Stimulated activated CD8-positive, alpha-beta memory T cell treated with anti-CD3 and anti-CD28 coated beads, Interleukin-4, amount 100 ng/mL, for 1 hour (primary cell): ENCODE measurements at regions not wholly inside any gene's neighbourhood (a gene's known extent, or its start where the extent isn't known, plus 50 kb on each side); places are given as distances from the start of the nearest gene placed in this dataset.

ENCODE experiments used
- DNase-seq, 2 donors: peaks; one replicate each; pipeline ENCODE4 v3.0.0-alpha.2; 2020; ENCODE audit warnings: low read depth in 2 of 2, low spot score in 1 of 2

DNA sequence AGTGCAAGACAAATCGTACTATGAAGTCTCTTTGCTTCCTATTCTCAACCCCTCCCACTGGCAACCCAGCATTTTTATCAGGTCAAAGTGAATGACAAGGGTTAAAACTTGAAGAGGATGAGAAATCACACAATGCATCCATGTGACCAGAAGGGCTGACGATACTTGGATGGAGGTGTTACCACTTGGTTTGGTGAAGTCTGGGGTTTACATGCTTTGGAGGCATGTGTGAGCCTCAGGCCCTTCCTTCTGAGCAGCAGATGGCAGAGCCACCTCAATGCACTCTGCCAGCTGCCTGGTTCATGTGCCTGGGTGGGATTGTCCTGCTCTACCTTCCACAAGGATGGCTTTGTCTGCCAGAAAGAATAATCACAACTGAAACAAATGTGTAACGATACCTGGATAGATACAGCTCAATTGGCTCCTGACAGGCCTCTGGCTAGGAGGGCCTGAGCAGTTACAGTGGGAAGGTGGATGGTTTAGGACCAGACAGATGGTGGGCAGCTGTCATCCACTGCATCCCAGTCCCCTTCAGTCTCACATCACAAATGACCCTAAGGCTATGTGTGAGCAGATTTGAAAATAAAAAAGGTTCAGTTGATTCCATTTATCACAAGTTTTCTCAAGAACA, 51.5 kb upstream of the CNIH3 start:
- no peak for DNase-seq

DNA sequence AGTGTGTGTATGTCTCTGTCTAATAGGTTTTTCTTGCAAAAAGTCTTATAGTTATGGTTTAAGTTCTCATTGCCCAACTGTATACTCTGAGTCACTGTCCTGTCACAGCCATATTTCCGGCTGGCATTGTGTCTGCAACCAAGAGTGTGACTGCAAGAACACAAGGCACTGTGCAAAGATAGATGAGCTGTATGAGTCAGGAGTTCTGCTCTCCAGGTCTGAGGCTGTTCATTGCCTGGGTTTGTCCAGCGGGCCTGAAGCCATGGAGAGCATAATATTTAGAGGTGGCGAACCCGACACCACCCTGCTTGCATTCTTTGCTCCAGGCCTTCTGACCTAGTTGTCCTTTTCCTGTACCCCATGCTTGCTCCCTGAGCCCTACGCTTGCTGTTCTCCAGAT, 50.9 kb upstream of the CNIH3 start:
- no peak for DNase-seq

DNA sequence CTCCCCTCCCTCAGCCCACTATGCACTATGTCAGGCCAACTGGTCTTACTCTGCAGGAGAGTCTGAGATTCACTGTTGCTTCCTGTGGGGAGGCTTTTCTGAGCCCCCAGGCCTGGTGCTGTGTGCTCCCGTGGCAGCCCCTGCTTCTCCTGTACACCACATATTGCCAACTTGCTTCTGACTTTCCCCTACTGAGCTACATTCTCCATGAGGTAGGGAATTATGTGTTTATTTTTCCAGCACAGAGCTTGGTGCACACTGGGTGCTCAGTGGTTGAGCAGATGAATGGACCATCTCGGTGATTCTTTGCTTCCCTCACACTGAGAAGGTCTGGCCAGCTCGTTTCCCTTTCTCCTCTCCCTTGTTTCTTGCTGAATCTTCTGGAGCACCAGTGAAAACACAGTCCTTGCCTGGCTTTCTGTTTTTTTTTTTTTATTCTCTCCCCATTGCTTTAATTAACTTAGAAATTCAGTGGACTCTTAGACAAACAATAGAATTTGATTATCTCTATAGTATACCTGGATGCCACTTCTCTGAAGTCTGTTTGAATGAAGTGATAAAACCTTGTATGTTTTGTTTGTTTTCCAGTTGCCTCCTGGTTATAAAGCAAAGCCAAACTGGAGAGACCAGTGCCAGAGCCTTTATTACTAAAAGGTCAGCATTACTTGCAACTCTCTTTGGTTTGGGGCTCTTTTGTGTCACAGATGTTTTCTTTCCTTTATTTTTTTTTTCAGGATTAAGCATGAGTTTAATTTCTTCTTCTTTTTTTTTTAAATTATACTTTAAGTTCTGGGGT, 50.3 kb upstream of the CNIH3 start:
- no peak for DNase-seq
